Natural killer cell treated with Interleukin-12 subunit alpha and Interleukin-12 subunit beta and Interleukin-15 and Interleukin-18, amount 100 ng/mL, for 72 hours (primary cell): ENCODE measurements at regions not wholly inside any gene's neighbourhood (a gene's known extent, or its start where the extent isn't known, plus 50 kb on each side); places are given as distances from the start of the nearest gene placed in this dataset.

Experiments used
- ATAC-seq, 2 donors: fragments of 150-1000 bp; cut with Tn5 transposase in 1 of 2; sonication (Bioruptor Pico), chemical (Tn5 transposase) in 1 of 2; 2 replicates each; pipeline ENCODE4 v1.10.0; 2021
- DNase-seq: peaks from one replicate; pipeline ENCODE4 v3.0.0; 2022; ENCODE audit warnings: low spot score
- H3K27ac Mint-ChIP-seq, 2 donors: 1 replicate in 1 of 2; 2 replicates in 1 of 2; pipeline ENCODE4 v1.8.0; 2022; ENCODE audit warnings: mixed read lengths in 2 of 2, mild to moderate bottlenecking in 1 of 2, moderate library complexity in 1 of 2
- H3K27me3 Mint-ChIP-seq, 2 donors: 1 replicate in 1 of 2; 2 replicates in 1 of 2; pipeline ENCODE4 v1.8.0; 2022; ENCODE audit warnings: mixed read lengths in 2 of 2
- H3K36me3 Mint-ChIP-seq: one replicate; pipeline ENCODE4 v1.8.0; 2022; ENCODE audit warnings: mixed read lengths
- H3K4me1 Mint-ChIP-seq, 2 donors: 1 replicate in 1 of 2; 2 replicates in 1 of 2; pipeline ENCODE4 v1.8.0; 2022; ENCODE audit warnings: low read depth in 2 of 2, mixed read lengths in 2 of 2, mild to moderate bottlenecking in 1 of 2
- H3K4me3 Mint-ChIP-seq: one replicate; pipeline ENCODE4 v1.8.0; 2022; ENCODE audit warnings: mixed read lengths
- H3K9me3 Mint-ChIP-seq: 2 replicates; pipeline ENCODE4 v1.8.0; 2022; ENCODE audit warnings: mixed read lengths

- H3K4me1 Mint-ChIP-seq: peaks cover 2 to 12% of the 10 kb centered on the region in 2 donors
- peak in 1 of 2 donors; percentile 21 for ATAC-seq
- no peak overlapping the region for H3K27ac Mint-ChIP-seq
- peaks cover 0 to 9% of the 10 kb centered on the region in 2 donors for H3K27me3 Mint-ChIP-seq
- H3K9me3 Mint-ChIP-seq: no peaks in the 10 kb centered on the region
- peak overlapping the region; percentile 19 for H3K4me3 Mint-ChIP-seq
- H3K36me3 Mint-ChIP-seq: no peaks in the 10 kb centered on the region
- no peak for DNase-seq
Observed at GRCh38 chr2:11102956-11103860, 52.1 kb upstream of the SLC66A3 start.

DNA sequence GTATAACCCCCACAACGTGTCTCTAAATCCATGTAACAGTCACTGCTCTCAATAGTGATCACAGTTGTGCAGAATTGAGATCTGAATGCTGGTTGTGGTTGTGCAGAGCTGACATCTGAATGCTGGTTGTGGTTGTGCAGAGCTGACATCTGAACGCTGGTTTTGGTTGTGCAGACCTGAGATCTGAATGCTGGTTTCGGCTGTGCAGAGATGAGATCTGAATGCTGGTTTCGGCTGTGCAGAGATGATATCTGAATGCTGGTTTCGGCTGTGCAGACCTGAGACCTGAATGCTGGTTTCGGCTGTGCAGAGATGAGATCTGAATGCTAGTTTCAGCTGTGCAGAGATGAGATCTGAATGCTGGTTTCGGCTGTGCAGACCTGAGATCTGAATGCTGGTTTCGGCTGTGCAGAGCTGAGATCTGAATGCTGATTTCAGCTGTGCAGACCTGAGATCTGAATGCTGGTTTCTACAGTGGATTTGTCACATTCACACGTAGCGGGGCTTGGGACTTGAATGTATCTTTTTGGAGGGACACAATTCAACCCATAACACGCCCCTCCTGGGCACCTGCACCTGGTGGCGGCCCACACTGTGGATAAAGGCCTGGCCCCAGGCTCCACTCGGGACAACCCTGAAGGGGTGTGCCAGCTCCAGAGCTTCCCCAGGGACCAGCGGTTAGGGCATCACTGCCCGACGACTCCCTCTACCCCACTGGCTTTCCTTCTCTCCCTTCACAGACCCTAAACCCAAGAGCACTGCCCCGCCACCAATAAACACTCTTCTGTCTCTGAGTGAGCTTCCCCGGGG lies 51.1 kb upstream of the SLC66A3 start:
- Mint-ChIP-seq H3K4me1 (peaks cover 2 to 12% of the 10 kb centered on the region in 2 donors), H3K4me3 (peak overlapping the region; percentile 19), H3K27me3 (peaks cover 4 to 9% of the 10 kb centered on the region in 2 donors), H3K36me3 (no peaks in the 10 kb centered on the region), H3K27ac (no peak overlapping the region), H3K9me3 (no peaks in the 10 kb centered on the region)
- ATAC-seq (peak in 1 of 2 donors; percentile 47), DNase-seq (no peak)

GRCh38 chr2:11104794-11105660 lies 50.2 kb upstream of the SLC66A3 start:
- no peaks in the 10 kb centered on the region for H3K36me3 Mint-ChIP-seq
- peaks cover 2 to 12% of the 10 kb centered on the region in 2 donors for H3K4me1 Mint-ChIP-seq
- peak overlapping the region; percentile 19 for H3K4me3 Mint-ChIP-seq
- DNase-seq (no peak), ATAC-seq (peak in 1 of 2 donors; percentile 39)
- H3K27me3 Mint-ChIP-seq: peaks cover 3 to 7% of the 10 kb centered on the region in 2 donors
- H3K9me3 Mint-ChIP-seq: no peaks in the 10 kb centered on the region
- no peak overlapping the region for H3K27ac Mint-ChIP-seq
